HepG2 (cell line): ENCODE measurements at regions not wholly inside any gene's neighbourhood (a gene's known extent, or its start where the extent isn't known, plus 50 kb on each side); places are given as distances from the start of the nearest gene placed in this dataset.

Experiments
- CTCF ChIP-seq: sonication (generic); formaldehyde crosslinking; IDR thresholded peaks from 2 replicates; pipeline ENCODE4 v1.5.0; 2020; ENCODE audit warnings: mild to moderate bottlenecking, missing genetic modification reagents, moderate library complexity
- DMAP1 ChIP-seq: IDR thresholded peaks from 2 replicates; pipeline ENCODE4 v1.6.1; 2016
- EZH2 ChIP-seq: conservative IDR thresholded peaks from 2 replicates; pipeline ENCODE4 v1.6.1; 2012; ENCODE audit warnings: mild to moderate bottlenecking, low read depth, low read length, moderate library complexity
- HDAC6 ChIP-seq: fragments of 200-600 bp; sonication (generic); IDR thresholded peaks from 2 replicates; pipeline ENCODE4 v1.7.0; 2017; ENCODE audit warnings: mild to moderate bottlenecking, antibody characterized with exemption, low read length, low read depth
- SRSF9 ChIP-seq: fragments of 200-400 bp; formaldehyde crosslinking; IDR thresholded peaks from 2 replicates; pipeline ENCODE4 v1.6.1; 2018; ENCODE audit warnings: borderline replicate concordance, mild to moderate bottlenecking, low read depth, low read length; ENCODE audit not compliant: insufficient read depth, poor library complexity, severe bottlenecking
- ZBTB7A ChIP-seq: sonication (generic); formaldehyde crosslinking; IDR thresholded peaks from 2 replicates; pipeline ENCODE4 v1.8.0; 2022; ENCODE audit warnings: mild to moderate bottlenecking, missing genetic modification reagents
- ZNF652 ChIP-seq: IDR thresholded peaks from 2 replicates; pipeline ENCODE4 v1.6.1; 2016; ENCODE audit warnings: low read depth, borderline replicate concordance

- no peak for TF ChIP-seq CTCF (CRISPR knock-in tag)
- no peak for TF ChIP-seq ZBTB7A (CRISPR knock-in tag)
- no peak for TF ChIP-seq DMAP1 (CRISPR knock-in tag)
- no peak for TF ChIP-seq EZH2
- TF ChIP-seq HDAC6: no peak
- TF ChIP-seq ZNF652 (CRISPR knock-in tag): no peak
- no peak for TF ChIP-seq SRSF9
Observed at GRCh38 chr4:96260064-96260682, 420.3 kb downstream of the PDHA2 start.
